Psoas muscle (tissue), 7 donors: ENCODE measurements at regions not wholly inside any gene's neighbourhood (a gene's known extent, or its start where the extent isn't known, plus 50 kb on each side); places are given as distances from the start of the nearest gene placed in this dataset.

Experiments used
- ATAC-seq, 4 donors: fragments of 200-7000 bp; cut with Tn5 transposase; one replicate each; pipeline ENCODE4 v1.9.1; 2020; ENCODE audit warnings: moderate library complexity in 3 of 4, mild to moderate bottlenecking in 2 of 4
- DNase-seq, 2 donors: peaks; one replicate each; pipeline ENCODE4 v3.0.0-alpha.2; 2020
- H3K27ac ChIP-seq: fragments of 200-600 bp; one replicate; pipeline ENCODE4 v1.8.0; 2022
- H3K27me3 ChIP-seq, 3 donors: fragments of 200-600 bp in 1 of 3; one replicate each; pipeline versions ENCODE4 v1.6.1 to v1.8.0; 2013 to 2022; ENCODE audit warnings: low read length in 2 of 3, mild to moderate bottlenecking in 2 of 3, moderate library complexity in 1 of 3; ENCODE audit not compliant: insufficient read depth in 3 of 3
- H3K36me3 ChIP-seq, 2 donors: fragments of 200-600 bp in 1 of 2; one replicate each; pipeline versions ENCODE4 v1.6.1 to v1.8.0; 2013 to 2022; ENCODE audit warnings: low read depth in 1 of 2, mild to moderate bottlenecking in 1 of 2, moderate library complexity in 1 of 2; ENCODE audit not compliant: insufficient read depth in 1 of 2
- H3K4me1 ChIP-seq: fragments of 200-600 bp; one replicate; pipeline ENCODE4 v1.8.0; 2022
- H3K4me3 ChIP-seq: fragments of 200-600 bp; one replicate; pipeline ENCODE4 v1.8.0; 2022; ENCODE audit warnings: mild to moderate bottlenecking
- H3K9me3 ChIP-seq: fragments of 200-600 bp; one replicate; pipeline ENCODE4 v1.8.0; 2022
- CTCF ChIP-seq: fragments of 200-600 bp; IDR thresholded peaks from one replicate; pipeline ENCODE4 v1.8.0; 2022; ENCODE audit warnings: antibody characterized with exemption
- WGBS, 3 donors: extraction: QIAGEN DNeasy Blood & Tissue Kit; methylation state at CpG; one replicate each; pipeline versions ENCODE4 v1.1.6 to v1.1.7; 2013; 5-methylcytosine and 5-hydroxymethylcytosine counted together
- intact Hi-C, 2 donors: fragments of 100-400 bp; cut with DNase I; formaldehyde crosslinking; loops; one replicate each; pipeline versions ENCODE4 v1.11.0 to v1.14.2; 2022
- donor health status: healthy with polysubstance abuse.
- donor health status: DM: no; HTN: no; CAD: no; lungs with moderate emphysema.
- donor health status: Bipolar disorder and iron deficiency.
- donor health status: healthy.
- donor health status: DM: yes; HTN: yes; CAD: no.
- donor health status: DM: no; HTN: no; CAD: no.
- donor health status: DM: yes; HTN: yes; CAD: no.

GRCh38 chr14:26172396-26172795 is 425.4 kb downstream of the NOVA1 start:
- no peak overlapping the region for H3K27ac ChIP-seq
- H3K27me3 ChIP-seq: no peaks in the 10 kb centered on the region
- no peaks in the 10 kb centered on the region for H3K9me3 ChIP-seq
- ATAC-seq (no peak), DNase-seq (no peak)
- no peaks in the 10 kb centered on the region for H3K4me1 ChIP-seq
- intact Hi-C loops: no loop called here
- no peaks in the 10 kb centered on the region for H3K36me3 ChIP-seq
- H3K4me3 ChIP-seq: no peak overlapping the region
- TF ChIP-seq CTCF: no peak

- no peaks in the 10 kb centered on the region for H3K4me1 ChIP-seq
- H3K9me3 ChIP-seq: no peaks in the 10 kb centered on the region
- ATAC-seq: no peak
- no peak overlapping the region for H3K27ac ChIP-seq
- H3K36me3 ChIP-seq: no peaks in the 10 kb centered on the region
- H3K27me3 ChIP-seq: no peaks in the 10 kb centered on the region
- WGBS, 3 donors: 55 to 70% (median 68%) methylated on average over 1 of the region's 1 CpG
- DNase-seq: no peak
- H3K4me3 ChIP-seq: no peak overlapping the region
- no peak for TF ChIP-seq CTCF
- intact Hi-C loops: no loop called here
Measured at GRCh38 chr14:26170885-26171284, 426.9 kb downstream of the NOVA1 start.

GRCh38 chr14:26163761-26164160 is 434.1 kb downstream of the NOVA1 start:
- no peak for ATAC-seq
- no peaks in the 10 kb centered on the region for H3K36me3 ChIP-seq
- no peaks in the 10 kb centered on the region for H3K4me1 ChIP-seq
- intact Hi-C loops: no loop called here
- WGBS, 3 donors: 48 to 63% (median 56%) methylated on average over 1 of the region's 1 CpG
- no peaks in the 10 kb centered on the region for H3K9me3 ChIP-seq
- no peak overlapping the region for H3K27ac ChIP-seq
- H3K27me3 ChIP-seq: no peaks in the 10 kb centered on the region
- H3K4me3 ChIP-seq: no peak overlapping the region
- TF ChIP-seq CTCF: no peak
- no peak for DNase-seq

- Histone ChIP-seq H3K4me1 (no peaks in the 10 kb centered on the region), H3K27me3 (no peaks in the 10 kb centered on the region), H3K9me3 (peaks cover 15% of the 10 kb centered on the region), H3K36me3 (no peaks in the 10 kb centered on the region), H3K27ac (no peak overlapping the region), H3K4me3 (no peak overlapping the region)
- no peak for DNase-seq
- no peak for TF ChIP-seq CTCF
- WGBS, 3 donors: 45 to 61% (median 48%) methylated on average over 1 of the region's 1 CpG
- intact Hi-C loops: no loop called here
- ATAC-seq: no peak
Measured at GRCh38 chr14:26157517-26157916, 440.3 kb downstream of the NOVA1 start.

- no peak for TF ChIP-seq CTCF
- Histone ChIP-seq H3K36me3 (no peaks in the 10 kb centered on the region), H3K27ac (no peak overlapping the region), H3K9me3 (no peaks in the 10 kb centered on the region), H3K4me1 (no peaks in the 10 kb centered on the region), H3K4me3 (no peak overlapping the region), H3K27me3 (no peaks in the 10 kb centered on the region)
- no peak for ATAC-seq
- intact Hi-C loops: no loop called here
- WGBS, 3 donors: 53 to 69% (median 62%) methylated on average over 2 of the region's 2 CpGs
- no peak for DNase-seq
Measured at GRCh38 chr14:26143057-26143456, 454.8 kb downstream of the NOVA1 start.
